HG03135 (cell line): ENCODE measurements at regions not wholly inside any gene's neighbourhood (a gene's known extent, or its start where the extent isn't known, plus 50 kb on each side); places are given as distances from the start of the nearest gene placed in this dataset.
A peak's percentile ranks its signal among the peaks of the same experiment; 100 is the strongest.
"Not testable (repeated sequence)": the region's sequence is repeated elsewhere in the genome, so short reads cannot be mapped to it uniquely, and the experiment has no call there.

ENCODE experiments used
- ATAC-seq: cut with Tn5 transposase; IDR thresholded peaks from one replicate; pipeline ENCODE4 v1.9.1; 2021; ENCODE audit warnings: mild to moderate bottlenecking, moderate library complexity; ENCODE audit not compliant: unreplicated experiment

GRCh38 chr7:55743454-55743717 is 119.2 kb downstream of the SEPTIN14 start:
- not testable (repeated sequence) for ATAC-seq

- not testable (repeated sequence) for ATAC-seq
Observed at GRCh38 chr7:55742651-55743453, 119.7 kb downstream of the SEPTIN14 start.

DNA sequence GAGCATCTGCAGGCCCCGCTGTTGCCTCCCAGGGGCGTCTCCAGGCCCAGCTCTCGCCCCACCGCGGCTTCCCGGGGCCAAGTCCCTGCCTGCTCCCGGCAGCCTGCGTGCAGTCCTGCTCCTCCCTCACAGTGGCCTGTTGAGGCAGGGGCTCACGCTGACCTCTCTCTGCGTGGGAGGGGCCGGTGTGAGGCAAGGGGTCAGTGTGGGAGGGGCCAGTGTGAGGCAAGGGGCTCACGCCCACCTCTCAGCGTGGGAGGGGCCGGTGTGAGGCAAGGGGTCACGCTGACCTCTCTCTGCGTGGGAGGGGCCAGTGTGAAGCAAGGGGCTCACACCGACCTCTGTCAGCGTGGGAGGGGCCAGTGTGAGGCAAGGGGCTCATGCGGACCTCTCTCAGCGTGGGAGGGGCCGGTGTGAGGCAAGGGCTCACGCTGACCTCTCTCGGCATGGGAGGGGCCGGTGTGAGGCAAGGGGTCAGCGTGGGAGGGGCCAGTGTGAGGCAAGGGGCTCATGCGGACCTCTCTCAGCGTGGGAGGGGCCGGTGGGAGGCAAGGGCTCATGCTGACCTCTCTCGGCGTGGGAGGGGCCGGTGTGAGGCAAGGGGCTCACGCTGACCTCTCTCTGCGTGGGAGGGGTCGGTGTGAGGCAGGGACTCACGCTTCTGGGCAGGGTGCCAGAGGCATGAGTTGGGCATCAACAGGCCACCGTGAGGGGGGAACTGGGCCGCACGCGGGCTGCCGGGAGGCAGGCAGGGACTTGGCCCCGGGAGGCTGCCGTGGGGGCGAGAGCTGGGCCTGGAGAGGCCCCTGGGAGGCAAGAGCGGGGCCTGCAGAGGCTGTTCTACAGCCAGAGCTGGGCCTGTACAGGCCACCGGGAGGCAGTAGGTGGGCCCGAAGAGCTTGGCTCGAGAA is 120.6 kb downstream of the SEPTIN14 start:
- ATAC-seq, result not testable (repeated sequence)

DNA sequence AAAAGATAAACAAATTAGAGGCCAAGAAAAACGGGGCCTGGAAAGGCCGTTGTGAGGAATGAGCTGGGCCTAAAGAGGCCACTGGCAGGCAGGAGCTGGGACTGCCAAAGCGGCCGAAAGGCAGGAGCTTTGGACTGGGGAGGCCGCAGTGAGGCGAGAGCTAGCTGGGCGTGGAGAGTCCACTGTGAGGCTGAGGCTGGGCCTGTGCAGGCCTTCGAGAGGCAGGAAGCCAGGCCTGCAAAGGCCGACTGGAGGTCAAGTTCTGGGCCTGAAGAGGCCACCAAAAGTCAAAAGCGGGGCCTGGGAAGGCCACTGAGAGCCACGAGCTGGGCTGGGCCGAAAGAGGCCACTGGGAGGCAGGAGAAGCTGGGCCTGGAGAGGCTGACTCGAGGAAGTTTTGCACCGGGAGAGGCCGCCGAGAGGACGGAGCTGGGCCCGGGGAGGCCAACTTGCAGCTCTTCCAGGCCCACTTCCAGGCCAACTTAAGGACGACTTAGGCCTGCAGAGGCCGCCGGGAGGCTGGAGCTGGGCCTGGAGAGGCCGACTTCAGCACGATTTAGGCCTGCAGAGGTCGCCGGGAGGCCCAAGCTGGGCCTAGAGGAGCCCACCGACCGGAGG is 121.8 kb downstream of the SEPTIN14 start:
- not testable (repeated sequence) for ATAC-seq

- not testable (repeated sequence) for ATAC-seq
Observed at GRCh38 chr7:55740053-55740452, 122.5 kb downstream of the SEPTIN14 start.

GRCh38 chr7:55736641-55737221 is 125.8 kb downstream of the SEPTIN14 start:
- ATAC-seq, result not testable (repeated sequence)

- no peak for ATAC-seq
Observed at GRCh38 chr7:55733241-55734140, 129.1 kb downstream of the SEPTIN14 start.

GRCh38 chr7:55731931-55732330 is 130.6 kb downstream of the SEPTIN14 start:
- ATAC-seq, result no peak

DNA sequence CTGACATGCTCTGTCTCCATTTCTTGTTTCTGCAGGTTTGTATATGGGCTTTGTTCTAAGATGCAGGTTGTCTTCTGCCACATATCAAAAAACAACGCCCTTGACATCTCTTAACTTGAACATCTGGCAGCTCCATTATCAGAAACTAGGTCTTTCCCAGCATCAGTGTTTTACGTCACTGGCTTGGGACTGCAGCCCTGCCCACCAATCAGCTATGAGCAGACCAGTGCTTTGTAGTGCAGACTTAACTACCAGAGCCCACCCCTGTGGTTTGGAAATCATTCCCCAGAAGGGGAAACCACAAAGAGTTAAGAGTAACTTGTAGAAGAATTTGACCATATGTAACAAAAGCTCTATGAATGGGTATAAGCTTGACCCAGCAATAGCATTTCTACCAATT is 132.4 kb downstream of the SEPTIN14 start:
- ATAC-seq, result no peak

GRCh38 chr7:55723621-55723941 is 139.0 kb downstream of the SEPTIN14 start:
- no peak for ATAC-seq

- peak; percentile 100 for ATAC-seq
Observed at GRCh38 chr7:55722874-55723620, 139.5 kb downstream of the SEPTIN14 start.

- not testable (repeated sequence) for ATAC-seq
Observed at GRCh38 chr7:55721004-55721403, 141.5 kb downstream of the SEPTIN14 start.

GRCh38 chr7:55715247-55715867 is 143.1 kb upstream of the VOPP1 start:
- not testable (repeated sequence) for ATAC-seq

- ATAC-seq, result not testable (repeated sequence)
Observed at GRCh38 chr7:55714370-55714769, 142.1 kb upstream of the VOPP1 start.

DNA sequence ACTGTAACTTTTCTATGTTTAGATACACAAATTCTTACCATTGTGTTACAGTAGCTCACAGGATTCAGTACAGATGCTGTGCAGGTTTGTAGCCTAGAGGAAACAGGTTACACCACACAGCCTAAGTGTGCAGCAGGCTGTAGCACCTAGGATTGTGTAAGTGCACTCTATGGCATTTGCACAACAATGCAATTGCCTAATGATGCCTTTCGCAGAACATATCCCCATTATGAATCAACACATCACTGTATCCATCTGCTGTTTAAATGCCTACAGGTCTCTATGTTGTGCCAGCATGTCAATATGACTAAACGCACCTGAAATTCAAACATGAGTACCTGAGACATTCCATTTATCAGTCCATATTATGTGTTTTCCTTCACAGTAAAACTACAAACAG is 138.0 kb upstream of the VOPP1 start:
- not testable (repeated sequence) for ATAC-seq

- ATAC-seq, result not testable (repeated sequence)
Observed at GRCh38 chr7:55708028-55708427, 135.7 kb upstream of the VOPP1 start.

DNA sequence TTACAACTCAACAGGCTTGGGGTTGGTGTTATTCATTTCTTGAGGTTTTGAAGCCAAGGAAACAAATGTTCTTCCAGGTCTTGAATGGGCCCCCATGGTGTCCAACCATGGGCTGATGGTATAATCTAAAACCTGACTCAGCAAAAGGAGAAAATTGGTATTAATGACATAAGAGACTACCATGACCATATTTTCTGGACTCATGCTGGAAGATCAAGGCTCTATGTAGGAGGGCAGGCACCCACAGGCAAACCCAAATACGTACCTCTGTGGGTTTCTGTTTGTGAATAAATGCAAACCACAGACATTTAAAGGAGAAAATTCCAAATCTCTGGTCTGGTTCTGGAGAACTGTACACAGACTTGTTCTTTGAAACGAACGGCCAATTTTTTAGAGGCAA is 135.1 kb upstream of the VOPP1 start:
- ATAC-seq, result not testable (repeated sequence)

GRCh38 chr7:55706451-55707195 is 134.3 kb upstream of the VOPP1 start:
- ATAC-seq, result not testable (repeated sequence)
